Endothelial cell (in vitro differentiated cells): ENCODE measurements at regions not wholly inside any gene's neighbourhood (a gene's known extent, or its start where the extent isn't known, plus 50 kb on each side); places are given as distances from the start of the nearest gene placed in this dataset.

Source experiments
- DNase-seq: peaks from one replicate; pipeline ENCODE4 v3.0.0; 2021; ENCODE audit warnings: low spot score
- H3K27ac Mint-ChIP-seq: one replicate; pipeline ENCODE4 v1.8.0; 2021; ENCODE audit warnings: mixed read lengths, inconsistent platforms; ENCODE audit not compliant: unreplicated experiment
- H3K27me3 Mint-ChIP-seq: one replicate; pipeline ENCODE4 v1.8.0; 2021; ENCODE audit warnings: mild to moderate bottlenecking, moderate library complexity, mixed read lengths, inconsistent platforms; ENCODE audit not compliant: unreplicated experiment
- H3K36me3 Mint-ChIP-seq: one replicate; pipeline ENCODE4 v1.8.0; 2021; ENCODE audit warnings: mild to moderate bottlenecking, low read depth, mixed read lengths, inconsistent platforms; ENCODE audit not compliant: unreplicated experiment
- H3K4me1 Mint-ChIP-seq: one replicate; pipeline ENCODE4 v1.8.0; 2021; ENCODE audit warnings: mild to moderate bottlenecking, mixed read lengths, inconsistent platforms; ENCODE audit not compliant: unreplicated experiment
- H3K4me3 Mint-ChIP-seq: one replicate; pipeline ENCODE4 v1.8.0; 2021; ENCODE audit warnings: mild to moderate bottlenecking, mixed read lengths, inconsistent platforms; ENCODE audit not compliant: unreplicated experiment
- H3K9me3 Mint-ChIP-seq: one replicate; pipeline ENCODE4 v1.8.0; 2021; ENCODE audit warnings: mixed read lengths, inconsistent platforms; ENCODE audit not compliant: unreplicated experiment
- CTCF ChIP-seq: fragments of 200-600 bp; sonication (generic); IDR thresholded peaks from one replicate; pipeline ENCODE4 v1.5.0; 2021; ENCODE audit warnings: antibody characterized with exemption; ENCODE audit not compliant: unreplicated experiment

- Mint-ChIP-seq H3K9me3 (no peaks in the 10 kb centered on the region), H3K4me3 (no peak overlapping the region), H3K27me3 (no peaks in the 10 kb centered on the region), H3K36me3 (no peaks in the 10 kb centered on the region), H3K27ac (no peak overlapping the region), H3K4me1 (peaks cover 8% of the 10 kb centered on the region)
- no peak for DNase-seq
- no peak for TF ChIP-seq CTCF
Measured at GRCh38 chr2:146912536-146912935, 932.3 kb upstream of the ACVR2A start.

GRCh38 chr2:146908776-146909175, 936.1 kb upstream of the ACVR2A start:
- no peaks in the 10 kb centered on the region for H3K4me1 Mint-ChIP-seq
- TF ChIP-seq CTCF: no peak
- DNase-seq: no peak
- no peak overlapping the region for H3K27ac Mint-ChIP-seq
- no peaks in the 10 kb centered on the region for H3K36me3 Mint-ChIP-seq
- H3K27me3 Mint-ChIP-seq: no peaks in the 10 kb centered on the region
- H3K9me3 Mint-ChIP-seq: no peaks in the 10 kb centered on the region
- H3K4me3 Mint-ChIP-seq: no peak overlapping the region

GRCh38 chr2:146898083-146898482, 946.7 kb upstream of the ACVR2A start:
- no peak overlapping the region for H3K4me3 Mint-ChIP-seq

GRCh38 chr2:146894514-146894913, 950.3 kb upstream of the ACVR2A start:
- Mint-ChIP-seq H3K9me3 (no peaks in the 10 kb centered on the region), H3K36me3 (no peaks in the 10 kb centered on the region), H3K27me3 (no peaks in the 10 kb centered on the region), H3K4me1 (no peaks in the 10 kb centered on the region), H3K4me3 (no peak overlapping the region), H3K27ac (no peak overlapping the region)
- DNase-seq: no peak
- TF ChIP-seq CTCF: no peak

More at GRCh38 chr2:146898083-146898482, 946.7 kb upstream of the ACVR2A start:
- Mint-ChIP-seq H3K9me3 (no peaks in the 10 kb centered on the region), H3K4me1 (no peaks in the 10 kb centered on the region), H3K36me3 (no peaks in the 10 kb centered on the region), H3K27me3 (no peaks in the 10 kb centered on the region), H3K27ac (no peak overlapping the region)
- TF ChIP-seq CTCF: no peak
- no peak for DNase-seq

GRCh38 chr2:146893500-146894041, 951.3 kb upstream of the ACVR2A start:
- Mint-ChIP-seq H3K4me1 (no peaks in the 10 kb centered on the region), H3K27me3 (no peaks in the 10 kb centered on the region), H3K4me3 (no peak overlapping the region), H3K36me3 (no peaks in the 10 kb centered on the region), H3K27ac (no peak overlapping the region), H3K9me3 (no peaks in the 10 kb centered on the region)
- DNase-seq: no peak
- TF ChIP-seq CTCF: no peak
